GM19397 (cell line): ENCODE measurements at regions not wholly inside any gene's neighbourhood (a gene's known extent, or its start where the extent isn't known, plus 50 kb on each side); places are given as distances from the start of the nearest gene placed in this dataset.

Experiments used
- ATAC-seq: cut with Tn5 transposase; IDR thresholded peaks from one replicate; pipeline ENCODE4 v1.9.1; 2021; ENCODE audit warnings: mild to moderate bottlenecking, moderate library complexity; ENCODE audit not compliant: unreplicated experiment

DNA sequence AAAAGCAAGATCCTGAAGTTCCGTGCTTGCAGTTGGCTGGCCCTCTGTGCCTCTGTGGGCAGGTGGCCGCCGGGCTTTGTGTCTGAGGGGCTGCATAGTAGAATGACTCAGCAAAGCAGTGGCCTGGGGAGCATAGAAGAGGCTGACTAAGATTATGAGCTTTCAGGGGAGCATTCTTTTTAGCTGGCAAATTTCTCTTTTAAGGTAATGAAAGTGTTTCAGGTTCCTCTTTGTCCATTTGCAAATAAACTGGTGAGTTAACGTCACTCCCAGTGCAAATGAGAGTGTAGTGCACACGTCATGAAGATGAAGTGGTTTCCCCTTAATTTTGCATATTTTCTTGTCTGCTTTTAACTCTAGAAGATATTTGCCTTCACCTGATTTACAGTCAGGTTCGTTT, 98.6 kb downstream of the BCL2L11 start:
- peak; percentile 78 for ATAC-seq

DNA sequence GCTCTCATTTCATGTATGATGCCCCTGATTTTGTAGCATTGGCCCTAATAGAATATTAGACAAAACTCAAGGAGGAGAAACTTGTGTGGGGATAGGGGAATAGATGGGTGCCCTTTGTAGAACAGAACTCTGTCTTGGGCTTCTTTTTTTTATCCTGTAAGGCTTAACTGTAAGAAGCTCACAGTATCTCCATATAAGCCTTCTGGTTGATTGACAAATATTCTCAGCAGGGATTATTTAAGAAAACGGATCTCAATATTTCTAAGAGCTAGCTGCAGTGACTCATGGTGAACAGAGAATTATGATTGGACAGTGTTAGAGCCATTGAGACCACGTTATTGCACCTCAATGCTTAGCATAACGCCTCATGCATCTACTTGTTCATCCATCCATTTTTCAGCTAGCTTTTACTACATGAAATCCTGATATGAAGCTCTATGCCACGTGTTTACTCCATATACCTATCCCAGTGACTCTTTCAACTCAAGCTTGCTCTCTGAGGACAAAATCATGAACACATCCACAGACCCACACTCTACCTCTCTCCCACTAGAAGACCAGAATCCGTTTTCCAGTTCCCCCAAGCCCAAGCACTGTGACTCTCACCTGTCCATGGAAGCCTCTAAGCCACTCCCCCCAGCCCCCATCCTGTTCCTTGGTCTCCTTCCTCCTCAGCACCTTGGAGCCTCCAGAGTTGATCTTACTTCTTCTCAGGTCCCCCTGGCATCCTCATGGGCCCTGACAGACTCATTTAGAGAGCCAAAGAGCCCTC, 99.2 kb downstream of the BCL2L11 start:
- no peak for ATAC-seq

DNA sequence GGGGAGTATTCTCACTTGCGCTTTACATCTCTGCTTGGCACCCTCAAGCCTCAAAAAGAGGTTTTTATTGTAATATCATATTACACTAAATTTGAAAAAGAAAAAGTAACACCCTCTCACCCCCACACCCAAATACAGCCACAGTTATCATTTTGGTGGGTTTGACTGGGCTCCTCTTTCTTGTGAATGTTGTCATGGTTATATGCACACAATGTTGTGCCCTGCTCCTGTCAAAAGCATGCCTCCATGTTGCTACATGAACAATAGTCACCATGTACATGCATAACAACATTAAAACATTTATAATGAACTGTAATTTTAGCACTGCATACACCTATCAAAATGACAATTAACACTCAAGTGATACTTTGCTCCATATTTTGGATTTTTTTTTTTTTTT, 100.2 kb downstream of the BCL2L11 start:
- ATAC-seq: no peak

DNA sequence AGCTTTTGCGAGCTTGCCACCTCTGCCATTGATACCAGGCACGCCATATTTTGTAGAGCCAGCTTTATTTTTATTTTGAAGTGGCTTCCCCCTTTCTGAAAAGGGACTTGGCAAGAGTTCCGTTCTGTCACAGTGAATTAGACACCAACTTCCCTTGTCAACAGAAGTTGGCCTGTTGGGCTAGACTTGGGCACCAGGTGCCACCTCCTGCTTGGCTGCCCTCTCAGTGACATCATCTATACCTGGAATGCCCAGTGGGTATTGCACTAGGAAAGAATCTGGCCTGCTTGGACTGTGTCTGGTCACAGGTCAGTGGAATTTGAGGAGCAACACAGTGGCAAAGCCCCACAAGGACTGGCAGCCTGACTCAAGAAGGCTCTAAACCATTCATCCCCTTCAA, 101.0 kb downstream of the BCL2L11 start:
- no peak for ATAC-seq

DNA sequence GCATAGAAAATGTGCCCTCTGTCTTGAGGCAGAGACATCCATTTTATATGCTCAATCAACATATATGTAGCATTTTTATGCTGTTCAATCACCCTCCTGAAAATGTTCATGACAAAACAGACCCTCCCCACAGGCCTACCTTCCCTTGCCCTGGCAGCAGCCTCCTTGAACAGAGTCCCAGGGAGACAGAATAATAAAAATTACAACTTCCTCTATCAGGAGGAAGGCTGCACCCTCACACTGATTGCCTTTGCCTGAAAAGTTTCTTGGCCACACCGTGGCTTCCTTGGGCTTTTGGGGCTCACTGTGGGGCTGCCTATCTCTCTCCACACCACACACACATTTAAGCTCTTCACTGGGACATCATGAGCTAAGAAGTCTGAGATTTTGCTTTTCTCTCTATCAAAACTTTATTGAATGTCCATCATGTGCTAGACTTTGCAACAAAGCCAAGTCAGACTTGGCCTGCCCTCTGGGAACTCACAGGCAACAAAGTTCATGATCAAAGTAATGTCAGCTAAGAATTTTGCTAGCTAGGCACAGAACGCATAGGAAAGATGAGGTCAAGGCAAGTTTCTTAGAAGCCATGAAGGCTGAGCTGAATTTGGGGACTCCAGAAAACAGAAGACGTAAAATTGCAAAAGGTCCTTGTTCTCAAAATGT, 101.6 kb downstream of the BCL2L11 start:
- ATAC-seq: no peak

DNA sequence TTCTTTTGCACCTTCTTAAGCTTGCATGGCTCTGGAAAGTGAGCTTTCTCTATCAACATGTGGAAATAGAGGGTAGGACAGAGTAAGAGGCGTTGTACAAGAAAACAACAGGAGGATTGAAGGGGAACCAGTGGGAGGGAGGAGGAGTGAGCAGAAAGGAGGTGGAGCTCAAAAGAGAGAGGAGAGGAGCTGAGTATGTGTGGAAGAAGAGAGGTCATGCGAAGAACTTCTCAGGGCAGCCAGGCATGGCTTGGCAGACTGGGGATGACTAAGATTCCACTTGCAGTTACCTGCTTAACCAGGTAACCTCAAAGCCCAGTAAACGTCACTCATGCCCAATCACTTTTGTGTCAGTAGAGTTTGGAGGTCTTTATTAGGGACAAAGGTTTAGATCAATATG, 105.1 kb downstream of the BCL2L11 start:
- no peak for ATAC-seq

DNA sequence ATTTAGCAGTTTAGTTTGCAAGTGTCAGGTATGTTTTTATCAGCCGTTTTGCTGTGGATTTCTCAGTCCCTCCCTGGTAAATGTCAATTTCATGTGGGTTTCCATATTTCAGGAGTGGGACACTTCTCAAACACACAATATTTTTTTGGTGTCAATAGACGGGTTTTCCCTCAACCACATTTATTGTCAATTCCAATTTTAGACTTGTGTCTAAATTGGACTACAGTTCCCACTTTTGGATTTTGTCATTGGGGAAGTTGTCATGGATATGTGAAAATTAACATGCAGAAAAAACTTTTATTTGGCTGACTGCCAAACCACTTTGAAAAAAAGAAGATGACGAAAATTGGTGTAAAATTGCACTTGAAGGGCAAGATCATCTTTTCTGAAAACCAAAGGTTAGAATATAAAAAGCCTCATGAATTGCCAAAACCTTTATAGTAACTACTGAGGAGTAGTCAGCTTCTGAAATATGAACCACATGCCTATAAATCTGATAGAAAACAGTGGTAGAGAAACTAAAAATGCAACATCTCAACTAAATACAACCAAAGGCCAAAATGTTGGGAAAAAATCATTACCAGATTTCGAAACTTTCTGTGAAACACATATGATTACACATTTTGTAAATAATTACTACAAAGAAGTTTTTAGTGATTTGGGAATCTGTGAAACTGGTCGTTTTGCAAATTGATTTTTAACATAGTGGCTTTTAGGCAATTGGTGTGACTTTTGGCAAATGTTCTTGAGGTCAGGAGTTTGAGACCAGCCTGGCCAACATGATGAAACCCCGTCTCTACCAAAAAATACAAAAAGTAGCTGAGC, 106.4 kb downstream of the BCL2L11 start:
- no peak for ATAC-seq

DNA sequence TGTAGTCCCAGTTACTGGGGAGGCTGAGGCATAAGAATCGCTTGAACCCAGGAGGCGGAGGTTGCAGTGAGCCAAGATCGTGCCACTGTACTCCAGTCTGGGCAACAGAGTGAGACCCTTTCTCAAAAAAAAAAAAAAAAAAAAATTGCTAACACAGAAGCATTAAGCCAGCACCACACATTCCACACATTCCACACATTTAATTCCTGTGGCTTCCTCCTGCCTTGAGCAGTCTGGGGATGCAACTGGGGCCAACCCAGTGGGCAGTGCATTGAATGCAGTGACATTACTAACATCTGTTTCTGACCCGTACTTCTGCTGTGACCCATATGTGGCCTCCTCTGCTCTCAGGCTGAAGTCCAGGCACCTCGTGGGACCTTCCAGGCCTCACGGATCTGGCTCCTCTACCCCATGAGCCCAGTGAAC, 107.0 kb downstream of the BCL2L11 start:
- no peak for ATAC-seq

DNA sequence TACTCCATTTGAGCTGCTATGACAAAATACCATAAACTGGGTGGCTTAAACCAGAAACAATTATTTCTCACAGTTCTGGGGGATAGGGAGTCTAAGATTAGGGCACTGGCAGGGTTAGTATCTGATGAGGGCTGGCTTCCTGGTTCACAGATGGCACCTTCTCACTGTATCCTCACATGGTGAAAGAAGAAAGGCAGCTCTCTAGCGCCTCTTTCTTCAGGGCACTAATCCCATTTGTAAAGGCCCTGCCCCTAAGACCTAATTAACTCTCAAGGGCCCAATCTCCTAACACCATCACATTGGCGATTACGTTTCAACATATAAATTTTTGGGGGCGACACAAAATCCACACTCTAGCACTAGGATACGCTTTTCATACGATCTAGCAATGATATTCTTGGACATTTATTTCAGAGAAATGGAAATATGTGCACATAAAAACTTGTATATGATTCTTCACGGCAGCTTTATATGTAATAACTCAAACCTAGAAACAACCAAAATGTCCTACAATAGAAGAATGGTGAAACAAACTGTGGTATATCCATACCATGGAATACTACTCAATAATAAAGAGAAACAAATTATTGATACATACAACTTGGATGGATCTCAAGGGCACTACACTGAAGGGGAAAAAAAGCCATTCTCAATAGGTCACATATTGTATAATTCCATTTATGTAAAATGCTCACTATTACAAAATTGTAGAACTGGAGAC, 111.0 kb downstream of the BCL2L11 start:
- ATAC-seq: no peak

DNA sequence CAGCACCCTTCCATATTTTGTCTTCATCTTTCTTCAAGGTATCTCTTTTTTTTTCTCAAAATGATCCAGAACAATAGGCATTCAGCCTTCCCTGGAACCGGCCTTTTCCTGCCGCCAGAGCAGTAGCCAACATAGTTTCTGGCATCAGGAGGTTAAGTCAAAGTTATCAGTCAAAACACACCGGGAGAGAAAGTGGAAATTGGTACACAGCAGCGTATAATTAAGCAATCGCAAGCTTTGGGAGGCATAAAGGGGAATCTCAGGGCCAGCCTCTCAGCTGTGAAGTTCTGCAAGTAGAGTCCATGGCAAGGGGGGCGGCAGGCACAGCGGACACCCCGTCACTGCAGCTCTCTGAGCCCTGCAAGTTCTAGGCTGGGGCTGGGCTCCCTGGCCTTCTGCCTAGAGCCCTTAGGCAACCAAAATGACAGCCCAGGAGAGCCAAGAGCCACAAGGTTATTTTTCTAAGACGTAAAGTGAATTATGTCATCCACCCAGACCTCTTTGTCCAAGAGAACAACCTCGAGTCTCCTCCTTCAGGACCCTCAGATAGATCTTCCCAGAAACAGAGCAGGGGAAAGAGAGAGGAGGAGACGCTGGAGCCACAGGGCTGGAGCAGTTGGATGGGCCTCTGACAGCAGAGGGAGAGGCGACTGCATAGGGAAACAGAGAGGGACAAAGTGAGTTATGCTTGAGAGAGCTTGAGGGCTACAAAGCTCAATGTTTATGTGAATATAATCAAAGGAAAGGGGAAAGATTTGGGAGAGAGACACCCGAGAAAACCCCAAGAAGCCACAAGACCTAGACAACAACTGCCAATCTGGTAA, 114.7 kb downstream of the BCL2L11 start:
- no peak for ATAC-seq

DNA sequence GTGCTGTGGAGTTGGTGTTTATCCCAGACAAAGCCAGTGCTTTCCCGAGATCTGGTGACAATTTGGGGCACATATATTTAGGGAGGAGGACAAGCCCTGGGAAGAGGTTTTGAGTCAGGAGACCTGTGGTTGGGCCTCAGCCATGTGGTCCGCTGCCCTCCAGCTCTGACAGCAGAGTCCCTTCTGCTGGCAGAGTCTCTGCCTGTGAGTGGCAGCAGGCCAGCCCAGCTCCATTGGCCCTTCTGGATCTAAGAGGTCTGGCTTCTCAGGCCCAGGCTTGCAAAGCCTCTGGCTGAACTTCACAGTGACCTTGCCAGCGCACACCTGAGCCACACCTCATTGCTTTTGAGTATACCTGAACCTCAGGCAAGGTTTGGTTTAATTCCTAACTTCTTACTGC, 115.3 kb downstream of the BCL2L11 start:
- ATAC-seq: no peak

DNA sequence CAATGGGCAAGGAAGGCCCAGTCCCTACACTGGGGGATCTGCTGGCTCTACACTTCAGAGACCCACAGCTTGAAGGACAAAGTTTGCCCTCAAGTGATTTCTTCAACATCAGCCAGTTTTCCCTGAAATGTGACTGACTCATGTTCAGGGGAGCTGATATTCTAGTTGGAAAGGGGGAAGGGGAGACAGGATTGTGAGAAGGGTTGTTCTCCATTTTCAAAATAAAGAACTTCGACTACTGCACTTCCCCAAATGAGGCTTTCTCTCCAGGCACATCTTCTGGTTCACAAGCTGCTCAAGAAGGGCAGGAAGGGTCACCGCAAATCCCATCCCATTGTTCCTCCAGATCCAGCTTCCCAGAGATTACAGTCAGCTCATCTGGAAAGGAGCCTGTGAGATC, 117.6 kb downstream of the BCL2L11 start:
- ATAC-seq: no peak

DNA sequence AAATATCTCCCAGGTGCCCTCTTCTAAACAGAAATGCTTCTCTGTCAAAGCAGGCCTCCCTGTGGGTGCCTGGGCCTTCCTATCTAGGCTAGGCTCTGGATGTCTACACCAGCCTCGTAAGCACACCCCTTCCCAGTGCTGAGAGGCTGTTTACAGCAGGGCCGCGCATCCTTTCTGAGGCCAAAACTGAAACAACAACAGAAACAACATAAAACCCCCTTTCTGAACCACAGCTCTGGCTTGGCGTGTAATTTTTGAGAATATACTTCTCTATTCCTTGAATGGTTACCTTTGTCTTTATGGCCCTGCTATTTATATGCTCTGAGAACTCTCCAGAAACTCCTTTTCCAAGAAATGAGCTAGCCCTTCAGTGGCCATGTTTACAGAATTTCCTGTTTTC, 118.4 kb downstream of the BCL2L11 start:
- ATAC-seq: peak; percentile 91

DNA sequence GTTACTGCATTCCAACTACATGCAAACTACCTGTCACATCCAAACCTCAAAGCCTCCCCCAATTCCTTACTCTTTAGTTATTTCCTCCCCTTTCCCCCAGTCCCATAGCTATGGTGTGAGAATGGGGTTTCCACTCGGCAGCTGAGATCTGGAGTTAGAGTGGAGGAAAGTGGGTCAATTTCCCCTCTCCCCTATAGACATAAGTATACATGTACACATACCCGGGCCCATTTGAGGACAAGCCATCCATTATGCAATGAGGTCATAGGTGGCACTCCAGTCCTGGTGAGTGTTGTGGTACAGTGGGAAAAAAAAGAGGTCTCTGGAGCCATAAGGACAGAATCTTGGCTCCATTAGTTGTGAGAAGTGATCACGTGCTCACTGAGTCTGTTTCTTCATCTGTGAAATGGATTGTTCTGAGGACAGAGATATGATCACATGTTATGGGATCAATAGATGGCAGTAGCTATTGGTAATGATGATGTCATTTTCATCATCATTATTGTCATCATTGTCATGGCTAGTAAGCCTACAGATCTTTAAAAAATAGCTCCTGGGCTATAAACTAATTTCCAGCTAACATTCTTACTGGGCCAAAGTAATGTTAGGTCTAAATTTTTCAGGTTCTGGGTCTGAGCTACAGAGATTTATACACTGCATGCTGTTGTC, 119.0 kb downstream of the BCL2L11 start:
- no peak for ATAC-seq

DNA sequence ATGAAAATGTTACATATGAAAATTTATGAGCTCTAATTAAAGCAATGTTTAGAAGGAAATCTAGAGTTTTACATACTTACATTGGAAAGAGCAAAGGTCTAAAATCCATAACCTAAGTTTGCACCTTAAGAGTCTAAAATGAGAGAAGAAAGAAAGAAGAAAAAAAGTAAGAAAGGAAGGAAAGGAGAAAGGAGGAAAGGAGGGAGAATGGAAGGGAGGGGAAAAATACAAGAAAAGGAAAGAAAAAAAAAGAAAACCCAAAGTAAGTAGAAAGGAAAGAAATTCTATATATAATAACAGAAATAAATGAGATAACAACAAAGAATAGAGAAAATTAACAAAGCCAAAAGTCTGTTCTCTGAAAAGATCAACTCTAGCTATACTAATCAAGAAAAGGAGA, 122.6 kb downstream of the BCL2L11 start:
- ATAC-seq: no peak

DNA sequence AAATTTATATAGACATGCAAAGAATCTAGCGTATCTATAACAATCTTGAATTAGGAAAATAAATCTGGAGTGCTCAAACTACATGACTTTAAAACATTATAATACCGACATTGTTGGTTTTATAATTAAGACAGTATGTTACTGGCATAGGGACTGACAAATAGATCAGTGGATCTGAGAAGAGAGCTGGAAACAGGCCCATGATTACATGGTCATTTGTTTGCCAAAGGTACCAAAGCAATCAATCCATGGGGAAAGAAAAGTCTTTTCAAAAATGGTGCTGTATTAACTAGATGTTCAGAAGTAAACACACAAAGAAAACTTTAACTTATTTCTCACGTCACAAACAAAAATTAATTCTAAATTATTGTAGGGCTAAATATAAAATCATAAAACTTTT, 124.2 kb downstream of the BCL2L11 start:
- no peak for ATAC-seq

DNA sequence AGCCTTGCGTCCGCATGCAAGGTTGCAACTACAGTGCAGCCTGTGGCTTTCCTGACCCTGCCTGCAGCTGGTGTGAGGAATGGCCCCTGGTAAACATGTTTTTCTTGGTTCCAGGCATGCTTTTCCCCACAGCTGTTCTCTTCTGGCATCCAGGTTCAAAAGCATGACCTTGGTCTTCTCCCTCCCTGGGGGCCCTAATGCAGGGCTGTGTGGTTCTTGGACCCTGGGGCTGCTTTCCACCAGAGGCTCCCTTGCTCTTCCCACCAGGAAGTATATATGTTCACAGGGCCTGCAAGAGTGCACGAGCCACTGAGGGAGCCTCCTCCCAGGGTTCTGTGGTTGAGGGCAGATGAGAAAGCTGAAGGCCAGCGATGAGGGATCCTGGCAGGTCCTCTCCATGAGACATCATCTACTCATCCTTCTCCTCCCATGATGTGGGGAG, 125.9 kb downstream of the BCL2L11 start:
- ATAC-seq: no peak

DNA sequence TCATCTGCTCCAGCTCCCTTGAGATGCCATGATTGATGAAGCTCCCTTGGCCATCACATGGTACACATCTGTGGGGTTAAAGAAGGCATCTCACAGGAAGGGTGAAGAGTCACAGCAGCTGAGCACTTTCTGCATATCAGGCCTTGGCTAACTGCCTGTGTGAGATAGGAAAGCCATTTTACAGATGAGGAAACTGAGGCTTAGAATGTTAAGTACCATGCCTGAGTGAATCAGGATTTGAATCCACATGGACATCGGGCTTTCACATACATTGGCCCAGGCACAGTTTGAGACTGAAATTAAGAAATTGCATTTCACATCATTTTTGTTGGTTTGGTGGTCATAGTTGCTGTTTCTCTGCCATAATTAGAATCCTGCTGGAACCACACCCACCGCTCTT, 126.8 kb downstream of the BCL2L11 start:
- ATAC-seq: no peak

DNA sequence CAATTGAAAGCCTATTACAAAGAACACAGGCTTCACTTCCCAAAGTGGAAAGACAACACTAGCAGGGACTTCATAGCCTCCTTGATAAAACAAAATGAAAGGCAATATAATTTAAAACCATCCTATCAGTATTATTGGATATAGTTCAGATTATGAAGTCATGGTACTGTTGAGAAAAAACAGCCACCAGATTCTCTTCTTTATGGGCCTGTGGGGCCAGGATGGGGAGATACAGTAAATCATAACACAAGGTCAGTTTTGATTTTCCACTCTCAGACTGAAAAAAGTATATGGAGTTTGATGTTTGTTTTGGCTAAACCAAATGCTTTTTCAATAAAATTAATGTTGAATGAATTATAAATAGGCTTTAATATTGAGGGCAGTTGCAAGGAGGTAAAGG, 129.1 kb downstream of the BCL2L11 start:
- no peak for ATAC-seq
